SK-N-SH treated with all-trans-retinoic acid at 6 μM for 48 hours (cell line): ENCODE measurements at regions not wholly inside any gene's neighbourhood (a gene's known extent, or its start where the extent isn't known, plus 50 kb on each side); places are given as distances from the start of the nearest gene placed in this dataset.

Experiments
- ATAC-seq: fragments of 200-7000 bp; cut with Tn5 transposase; 3 replicates; pipeline ENCODE4 v1.9.1; 2020; ENCODE audit warnings: mild to moderate bottlenecking, moderate library complexity
- BACH2 ChIP-seq: fragments of 250-450 bp; sonication (Bioruptor Pico); IDR thresholded peaks from 2 replicates; pipeline ENCODE4 v1.9.0; 2021; ENCODE audit warnings: mild to moderate bottlenecking, borderline replicate concordance
- CREB5 ChIP-seq: fragments of 250-450 bp; sonication (Bioruptor Pico); IDR thresholded peaks from 2 replicates; pipeline ENCODE4 v1.5.1; 2020; ENCODE audit warnings: low read depth, mild to moderate bottlenecking, moderate library complexity
- CSDC2 ChIP-seq: fragments of 250-450 bp; sonication (Bioruptor Pico); IDR thresholded peaks from 2 replicates; pipeline ENCODE4 v1.5.0; 2020; ENCODE audit warnings: mild to moderate bottlenecking, moderate library complexity
- CSRNP3 ChIP-seq: fragments of 250-450 bp; sonication (Bioruptor Pico); IDR thresholded peaks from 2 replicates; pipeline ENCODE4 v1.5.1; 2021; ENCODE audit warnings: mild to moderate bottlenecking, moderate library complexity
- ISL1 ChIP-seq: fragments of 250-450 bp; sonication (Bioruptor Pico); IDR thresholded peaks from 2 replicates; pipeline ENCODE4 v2.1.2; 2022; ENCODE audit warnings: mild to moderate bottlenecking, moderate library complexity
- PATZ1 ChIP-seq: fragments of 250-450 bp; sonication (Bioruptor Pico); IDR thresholded peaks from 2 replicates; pipeline ENCODE4 v1.8.0; 2020; ENCODE audit warnings: mild to moderate bottlenecking, moderate library complexity, borderline replicate concordance
- PPARA ChIP-seq: fragments of 250-450 bp; sonication (Bioruptor Pico); IDR thresholded peaks from 2 replicates; pipeline ENCODE4 v1.5.0; 2020; ENCODE audit warnings: mild to moderate bottlenecking, borderline replicate concordance
- RARB ChIP-seq: fragments of 250-450 bp; sonication (Bioruptor Pico); IDR thresholded peaks from 2 replicates; pipeline ENCODE4 v1.8.0; 2021; ENCODE audit warnings: mild to moderate bottlenecking, moderate library complexity
- SNAI2 ChIP-seq: fragments of 250-450 bp; sonication (Bioruptor Pico); IDR thresholded peaks from 2 replicates; pipeline ENCODE4 v1.5.0; 2020; ENCODE audit warnings: mild to moderate bottlenecking, moderate library complexity
- TCF4 ChIP-seq: fragments of 250-450 bp; sonication (Bioruptor Pico); IDR thresholded peaks from 2 replicates; pipeline ENCODE4 v1.8.0; 2021; ENCODE audit warnings: mild to moderate bottlenecking, moderate library complexity, borderline replicate concordance
- TOX ChIP-seq: fragments of 250-450 bp; sonication (Bioruptor Pico); IDR thresholded peaks from 2 replicates; pipeline ENCODE4 v1.8.0; 2021; ENCODE audit warnings: mild to moderate bottlenecking, moderate library complexity, borderline replicate concordance
- TSHZ2 ChIP-seq: fragments of 250-450 bp; sonication (Bioruptor Pico); IDR thresholded peaks from 2 replicates; pipeline ENCODE4 v1.5.0; 2020; ENCODE audit warnings: mild to moderate bottlenecking, moderate library complexity
- ZC3H10 ChIP-seq: fragments of 250-450 bp; sonication (Bioruptor Pico); IDR thresholded peaks from 2 replicates; pipeline ENCODE4 v1.5.1; 2021; ENCODE audit warnings: mild to moderate bottlenecking, moderate library complexity
- ZFP3 ChIP-seq: fragments of 250-450 bp; sonication (Bioruptor Pico); IDR thresholded peaks from 2 replicates; pipeline ENCODE4 v1.5.0; 2020; ENCODE audit warnings: mild to moderate bottlenecking, moderate library complexity
- ZNF565 ChIP-seq: fragments of 450-650 bp; formaldehyde crosslinking; conservative IDR thresholded peaks from 2 replicates; pipeline ENCODE4 v1.5.0; 2020; ENCODE audit warnings: low read depth, mild to moderate bottlenecking, moderate library complexity
- ZNF70 ChIP-seq: fragments of 450-650 bp; formaldehyde crosslinking; IDR thresholded peaks from 2 replicates; pipeline ENCODE4 v1.5.0; 2020; ENCODE audit warnings: mild to moderate bottlenecking, moderate library complexity
- ZNF8 ChIP-seq: fragments of 450-650 bp; formaldehyde crosslinking; IDR thresholded peaks from 2 replicates; pipeline ENCODE4 v1.5.0; 2020; ENCODE audit warnings: mild to moderate bottlenecking, moderate library complexity

- no peak for TF ChIP-seq PATZ1 (CRISPR knock-in tag)
These were observed 302.7 kb upstream of the TNP1 start (continued) for GRCh38 chr2:217162533-217162932.

- no peak for TF ChIP-seq ISL1 (CRISPR knock-in tag)
- TF ChIP-seq ZNF70 (CRISPR knock-in tag): no peak
- TF ChIP-seq SNAI2 (CRISPR knock-in tag): no peak
- no peak for TF ChIP-seq CREB5 (CRISPR knock-in tag)
- no peak for TF ChIP-seq ZFP3
- TF ChIP-seq ZNF565: no peak
- no peak for ATAC-seq
These were observed 301.4 kb upstream of the TNP1 start for GRCh38 chr2:217160978-217161973.

- ATAC-seq: peak; percentile 44
- no peak for TF ChIP-seq TSHZ2
- TF ChIP-seq ZNF70 (CRISPR knock-in tag): no peak
- no peak for TF ChIP-seq BACH2 (CRISPR knock-in tag)
- no peak for TF ChIP-seq CSRNP3 (CRISPR knock-in tag)
- no peak for TF ChIP-seq ZNF8
- TF ChIP-seq PPARA (CRISPR knock-in tag): no peak
- no peak for TF ChIP-seq RARB (CRISPR knock-in tag)
- no peak for TF ChIP-seq ISL1 (CRISPR knock-in tag)
- TF ChIP-seq TOX (CRISPR knock-in tag): peak; percentile 65; the same call in 1 of the 2 replicates
- TF ChIP-seq ZC3H10 (CRISPR knock-in tag): 0 out of 2 replicates have a peak, but pooled peaks have one; percentile 17
- TF ChIP-seq TCF4 (CRISPR knock-in tag): no peak
- TF ChIP-seq ZFP3: no peak
- no peak for TF ChIP-seq PATZ1 (CRISPR knock-in tag)
- no peak for TF ChIP-seq CSDC2 (CRISPR knock-in tag)
These were observed 300.4 kb upstream of the TNP1 start for GRCh38 chr2:217160103-217160743.
